ENCODE measurements at regions not wholly inside any gene's neighbourhood (a gene's known extent, or its start where the extent isn't known, plus 50 kb on each side); places are given as distances from the start of the nearest gene placed in this dataset.

GRCh38 chr5:39485079-39485478, 60.3 kb upstream of the DAB2 start:
- TF ChIP-seq CTCF (conservative IDR thresholded peaks at IDR 0.05; ENCODE audit: low read depth): no peak
- ChIA-PET CTCF (no interaction called here), POLR2A (ENCODE audit: low non-redundant PET) (no interaction called here)
- no peak for DNase-seq (ENCODE audit: low spot score)
- no peak overlapping the region for H3K27ac ChIP-seq

GRCh38 chr5:39484673-39485072, 59.9 kb upstream of the DAB2 start:
- CTCF ChIA-PET: no interaction called here
- POLR2A ChIA-PET (ENCODE audit: low non-redundant PET): no interaction called here
- no peak overlapping the region for H3K27ac ChIP-seq
- DNase-seq (ENCODE audit: low spot score): no peak
- no peak for TF ChIP-seq CTCF (conservative IDR thresholded peaks at IDR 0.05; ENCODE audit: low read depth)

- no peak for DNase-seq (ENCODE audit: low spot score)
- ChIA-PET CTCF (no interaction called here), POLR2A (ENCODE audit: low non-redundant PET) (no interaction called here)
- no peak for TF ChIP-seq CTCF (conservative IDR thresholded peaks at IDR 0.05; ENCODE audit: low read depth)
- no peak overlapping the region for H3K27ac ChIP-seq
Observed at GRCh38 chr5:39482098-39482497, 57.3 kb upstream of the DAB2 start.

- CTCF ChIA-PET: interaction anchor here (0.6 kb wide), 1 partner anchor 221 kb away, joined by 3 read pairs; no protein-coding TSS in a partner anchor
- TF ChIP-seq CTCF (conservative IDR thresholded peaks at IDR 0.05; ENCODE audit: low read depth): no peak
- DNase-seq (ENCODE audit: low spot score): no peak
- H3K27ac ChIP-seq: no peak overlapping the region
- POLR2A ChIA-PET (ENCODE audit: low non-redundant PET): no interaction called here
Observed at GRCh38 chr5:39479537-39479936, 54.8 kb upstream of the DAB2 start.

- H3K27ac ChIP-seq: no peak overlapping the region
- TF ChIP-seq CTCF (conservative IDR thresholded peaks at IDR 0.05; ENCODE audit: low read depth): no peak
- no peak for DNase-seq (ENCODE audit: low spot score)
- ChIA-PET CTCF (no interaction called here), POLR2A (ENCODE audit: low non-redundant PET) (no interaction called here)
Observed at GRCh38 chr5:39478863-39479262, 54.1 kb upstream of the DAB2 start.

GRCh38 chr5:39476843-39477220, 52.1 kb upstream of the DAB2 start:
- TF ChIP-seq CTCF (conservative IDR thresholded peaks at IDR 0.05; ENCODE audit: low read depth): no peak
- ChIA-PET CTCF (no interaction called here), POLR2A (ENCODE audit: low non-redundant PET) (no interaction called here)
- no peak overlapping the region for H3K27ac ChIP-seq
- no peak for DNase-seq (ENCODE audit: low spot score)
